GM23338 (cell line): ENCODE measurements at regions not wholly inside any gene's neighbourhood (a gene's known extent, or its start where the extent isn't known, plus 50 kb on each side); places are given as distances from the start of the nearest gene placed in this dataset.

Experiments
- ATAC-seq: fragments of 200-7000 bp; cut with Tn5 transposase; 3 replicates; pipeline ENCODE4 v1.9.1; 2020
- DNase-seq: peaks from one replicate; pipeline ENCODE4 v3.0.0-alpha.2; 2015; ENCODE audit warnings: low spot score
- H2AFZ ChIP-seq: fragments of 200-600 bp; sonication (generic); 2 replicates; pipeline ENCODE4 v1.8.0; 2016; ENCODE audit warnings: antibody characterized with exemption, mild to moderate bottlenecking, moderate library complexity
- H3F3A ChIP-seq: fragments of 200-600 bp; sonication (generic); replicated peaks from 2 replicates; pipeline ENCODE4 v1.8.0; 2017; ENCODE audit warnings: antibody characterized with exemption, mixed run types, low read depth
- H3K27ac ChIP-seq: fragments of 200-600 bp; sonication (generic); 2 replicates; pipeline ENCODE4 v1.6.1; 2016; ENCODE audit warnings: low read depth
- H3K27me3 ChIP-seq: fragments of 200-600 bp; sonication (generic); 2 replicates; pipeline ENCODE4 v1.8.0; 2016; ENCODE audit warnings: mild to moderate bottlenecking, mixed run types, moderate library complexity; ENCODE audit not compliant: insufficient read depth
- H3K36me3 ChIP-seq: fragments of 200-600 bp; sonication (generic); 2 replicates; pipeline ENCODE4 v1.8.0; 2016; ENCODE audit warnings: mild to moderate bottlenecking; ENCODE audit not compliant: insufficient read depth
- H3K4me1 ChIP-seq: fragments of 200-600 bp; sonication (generic); 2 replicates; pipeline ENCODE4 v1.8.0; 2016; ENCODE audit warnings: mild to moderate bottlenecking, moderate library complexity; ENCODE audit not compliant: insufficient read depth
- H3K4me2 ChIP-seq: fragments of 200-600 bp; sonication (generic); 2 replicates; pipeline ENCODE4 v1.7.1; 2017; ENCODE audit warnings: mixed run types
- H3K4me3 ChIP-seq: fragments of 200-600 bp; sonication (generic); 2 replicates; pipeline ENCODE4 v1.6.1; 2016; ENCODE audit warnings: mixed run types
- H3K79me2 ChIP-seq: fragments of 200-600 bp; sonication (generic); replicated peaks from 2 replicates; pipeline ENCODE4 v1.8.0; 2017; ENCODE audit warnings: mild to moderate bottlenecking; ENCODE audit not compliant: insufficient read depth
- H3K9me2 ChIP-seq: fragments of 200-600 bp; sonication (generic); 2 replicates; pipeline ENCODE4 v1.8.0; 2017; ENCODE audit not compliant: insufficient read depth
- H4K20me1 ChIP-seq: fragments of 200-600 bp; sonication (generic); replicated peaks from 2 replicates; pipeline ENCODE4 v1.8.0; 2017; ENCODE audit warnings: mild to moderate bottlenecking; ENCODE audit not compliant: insufficient read depth
- H3K27ac Mint-ChIP-seq: 2 replicates; pipeline ENCODE4 v1.8.0; 2020; ENCODE audit warnings: inconsistent platforms, mild to moderate bottlenecking, moderate library complexity, mixed read lengths
- H3K27me3 Mint-ChIP-seq: 3 replicates; pipeline ENCODE4 v1.8.0; 2022; ENCODE audit warnings: low read depth, mild to moderate bottlenecking, moderate library complexity, mixed read lengths, inconsistent platforms; ENCODE audit not compliant: insufficient read depth, poor library complexity
- H3K36me3 Mint-ChIP-seq: 3 replicates; pipeline ENCODE4 v1.8.0; 2021; ENCODE audit warnings: low read depth, mild to moderate bottlenecking, inconsistent platforms, moderate library complexity, mixed read lengths
- H3K4me1 Mint-ChIP-seq: 3 replicates; pipeline ENCODE4 v1.8.0; 2020; ENCODE audit warnings: mild to moderate bottlenecking, inconsistent platforms, mixed read lengths
- H3K4me3 Mint-ChIP-seq: 3 replicates; pipeline ENCODE4 v1.8.0; 2021; ENCODE audit warnings: moderate library complexity, mild to moderate bottlenecking, inconsistent platforms, mixed read lengths
- H3K9me3 Mint-ChIP-seq: 3 replicates; pipeline ENCODE4 v1.8.0; 2020; ENCODE audit warnings: moderate library complexity, mild to moderate bottlenecking, inconsistent platforms, mixed read lengths
- CREB1 ChIP-seq: fragments of 250-450 bp; sonication (Bioruptor Pico); IDR thresholded peaks from 2 replicates; pipeline ENCODE4 v1.5.0; 2020; ENCODE audit warnings: low read depth, mild to moderate bottlenecking, moderate library complexity
- ETS1 ChIP-seq: IDR thresholded peaks from 2 replicates; pipeline ENCODE4 v1.6.1; 2016; ENCODE audit warnings: antibody characterized with exemption
- EZH2phosphoT487 ChIP-seq: fragments of 200-600 bp; sonication (generic); IDR thresholded peaks from one replicate; pipeline ENCODE4 v1.8.1; 2018; ENCODE audit warnings: antibody characterized with exemption; ENCODE audit not compliant: unreplicated experiment
- JUNB ChIP-seq: IDR thresholded peaks from one replicate; pipeline ENCODE4 v1.6.1; 2016; ENCODE audit warnings: antibody characterized with exemption; ENCODE audit not compliant: unreplicated experiment
- STAT1 ChIP-seq: IDR thresholded peaks from one replicate; pipeline ENCODE4 v1.6.1; 2016; ENCODE audit warnings: antibody characterized with exemption; ENCODE audit not compliant: unreplicated experiment
- ZNF114 ChIP-seq: fragments of 250-450 bp; sonication (Bioruptor Pico); IDR thresholded peaks from 2 replicates; pipeline ENCODE4 v1.5.0; 2020; ENCODE audit warnings: mild to moderate bottlenecking, moderate library complexity
- TF ChIP-seq, protein P1 (sequence below): fragments of 250-450 bp; sonication (Bioruptor Pico); IDR thresholded peaks from 2 replicates; pipeline ENCODE4 v1.5.0; 2020; ENCODE audit warnings: mild to moderate bottlenecking, moderate library complexity

DNA sequence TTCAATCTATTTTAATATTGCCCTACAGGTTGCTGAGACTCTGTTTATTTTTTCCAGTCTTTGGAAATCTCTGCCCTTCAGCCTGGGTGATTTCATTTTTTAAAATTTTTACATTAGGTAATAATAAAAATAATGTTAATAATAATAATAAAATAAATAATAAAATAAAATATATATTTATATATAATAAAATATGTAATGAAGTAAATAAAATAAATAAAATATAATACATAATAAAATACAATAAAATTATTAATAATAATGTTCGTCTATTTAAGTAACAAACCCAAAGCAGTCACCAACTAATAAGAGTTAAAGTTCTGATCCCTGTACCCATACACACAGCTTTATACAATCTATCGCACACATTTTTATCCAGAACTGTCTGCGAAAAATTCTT, 130.5 kb downstream of the SEC23A start:
- Mint-ChIP-seq H3K36me3 (no peaks in the 10 kb centered on the region; the same call in 2 of the 3 replicates), H3K9me3 (peaks cover 6% of the 10 kb centered on the region; the same call in 2 of the 3 replicates), H3K27me3 (no peaks in the 10 kb centered on the region), H3K27ac (no peak overlapping the region), H3K4me3 (no peak overlapping the region), H3K4me1 (no peaks in the 10 kb centered on the region)
- no peak for TF ChIP-seq CREB1 (CRISPR knock-in tag)
- TF ChIP-seq, protein P1, sequence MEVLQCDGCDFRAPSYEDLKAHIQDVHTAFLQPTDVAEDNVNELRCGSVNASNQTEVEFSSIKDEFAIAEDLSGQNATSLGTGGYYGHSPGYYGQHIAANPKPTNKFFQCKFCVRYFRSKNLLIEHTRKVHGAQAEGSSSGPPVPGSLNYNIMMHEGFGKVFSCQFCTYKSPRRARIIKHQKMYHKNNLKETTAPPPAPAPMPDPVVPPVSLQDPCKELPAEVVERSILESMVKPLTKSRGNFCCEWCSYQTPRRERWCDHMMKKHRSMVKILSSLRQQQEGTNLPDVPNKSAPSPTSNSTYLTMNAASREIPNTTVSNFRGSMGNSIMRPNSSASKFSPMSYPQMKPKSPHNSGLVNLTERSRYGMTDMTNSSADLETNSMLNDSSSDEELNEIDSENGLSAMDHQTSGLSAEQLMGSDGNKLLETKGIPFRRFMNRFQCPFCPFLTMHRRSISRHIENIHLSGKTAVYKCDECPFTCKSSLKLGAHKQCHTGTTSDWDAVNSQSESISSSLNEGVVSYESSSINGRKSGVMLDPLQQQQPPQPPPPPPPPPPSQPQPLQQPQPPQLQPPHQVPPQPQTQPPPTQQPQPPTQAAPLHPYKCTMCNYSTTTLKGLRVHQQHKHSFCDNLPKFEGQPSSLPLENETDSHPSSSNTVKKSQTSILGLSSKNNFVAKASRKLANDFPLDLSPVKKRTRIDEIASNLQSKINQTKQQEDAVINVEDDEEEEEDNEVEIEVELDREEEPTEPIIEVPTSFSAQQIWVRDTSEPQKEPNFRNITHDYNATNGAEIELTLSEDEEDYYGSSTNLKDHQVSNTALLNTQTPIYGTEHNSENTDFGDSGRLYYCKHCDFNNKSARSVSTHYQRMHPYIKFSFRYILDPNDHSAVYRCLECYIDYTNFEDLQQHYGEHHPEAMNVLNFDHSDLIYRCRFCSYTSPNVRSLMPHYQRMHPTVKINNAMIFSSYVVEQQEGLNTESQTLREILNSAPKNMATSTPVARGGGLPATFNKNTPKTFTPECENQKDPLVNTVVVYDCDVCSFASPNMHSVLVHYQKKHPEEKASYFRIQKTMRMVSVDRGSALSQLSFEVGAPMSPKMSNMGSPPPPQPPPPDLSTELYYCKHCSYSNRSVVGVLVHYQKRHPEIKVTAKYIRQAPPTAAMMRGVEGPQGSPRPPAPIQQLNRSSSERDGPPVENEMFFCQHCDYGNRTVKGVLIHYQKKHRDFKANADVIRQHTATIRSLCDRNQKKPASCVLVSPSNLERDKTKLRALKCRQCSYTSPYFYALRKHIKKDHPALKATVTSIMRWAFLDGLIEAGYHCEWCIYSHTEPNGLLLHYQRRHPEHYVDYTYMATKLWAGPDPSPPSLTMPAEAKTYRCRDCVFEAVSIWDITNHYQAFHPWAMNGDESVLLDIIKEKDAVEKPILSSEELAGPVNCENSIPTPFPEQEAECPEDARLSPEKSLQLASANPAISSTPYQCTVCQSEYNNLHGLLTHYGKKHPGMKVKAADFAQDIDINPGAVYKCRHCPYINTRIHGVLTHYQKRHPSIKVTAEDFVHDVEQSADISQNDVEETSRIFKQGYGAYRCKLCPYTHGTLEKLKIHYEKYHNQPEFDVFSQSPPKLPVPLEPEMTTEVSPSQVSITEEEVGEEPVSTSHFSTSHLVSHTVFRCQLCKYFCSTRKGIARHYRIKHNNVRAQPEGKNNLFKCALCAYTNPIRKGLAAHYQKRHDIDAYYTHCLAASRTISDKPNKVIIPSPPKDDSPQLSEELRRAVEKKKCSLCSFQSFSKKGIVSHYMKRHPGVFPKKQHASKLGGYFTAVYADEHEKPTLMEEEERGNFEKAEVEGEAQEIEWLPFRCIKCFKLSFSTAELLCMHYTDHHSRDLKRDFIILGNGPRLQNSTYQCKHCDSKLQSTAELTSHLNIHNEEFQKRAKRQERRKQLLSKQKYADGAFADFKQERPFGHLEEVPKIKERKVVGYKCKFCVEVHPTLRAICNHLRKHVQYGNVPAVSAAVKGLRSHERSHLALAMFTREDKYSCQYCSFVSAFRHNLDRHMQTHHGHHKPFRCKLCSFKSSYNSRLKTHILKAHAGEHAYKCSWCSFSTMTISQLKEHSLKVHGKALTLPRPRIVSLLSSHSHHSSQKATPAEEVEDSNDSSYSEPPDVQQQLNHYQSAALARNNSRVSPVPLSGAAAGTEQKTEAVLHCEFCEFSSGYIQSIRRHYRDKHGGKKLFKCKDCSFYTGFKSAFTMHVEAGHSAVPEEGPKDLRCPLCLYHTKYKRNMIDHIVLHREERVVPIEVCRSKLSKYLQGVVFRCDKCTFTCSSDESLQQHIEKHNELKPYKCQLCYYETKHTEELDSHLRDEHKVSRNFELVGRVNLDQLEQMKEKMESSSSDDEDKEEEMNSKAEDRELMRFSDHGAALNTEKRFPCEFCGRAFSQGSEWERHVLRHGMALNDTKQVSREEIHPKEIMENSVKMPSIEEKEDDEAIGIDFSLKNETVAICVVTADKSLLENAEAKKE (CRISPR knock-in tag): no peak
- no peak for TF ChIP-seq STAT1
- no peak for TF ChIP-seq ETS1
- no peak for TF ChIP-seq JUNB
- TF ChIP-seq ZNF114: no peak
- no peak for TF ChIP-seq EZH2phosphoT487
- Histone ChIP-seq H2AFZ (no peak overlapping the region), H3K4me1 (no peaks in the 10 kb centered on the region), H3K79me2 (no peaks in the 10 kb centered on the region), H3K27me3 (no peaks in the 10 kb centered on the region), H3K36me3 (no peaks in the 10 kb centered on the region), H3K4me2 (no peak overlapping the region), H3K9me2 (peaks cover 6% of the 10 kb centered on the region; the same call in 1 of the 2 replicates), H3K4me3 (no peak overlapping the region), H3F3A (no peaks in the 10 kb centered on the region), H3K27ac (no peak overlapping the region), H4K20me1 (no peaks in the 10 kb centered on the region)
- ATAC-seq: no peak
- no peak for DNase-seq
